A549 (cell line): ENCODE measurements at regions not wholly inside any gene's neighbourhood (a gene's known extent, or its start where the extent isn't known, plus 50 kb on each side); places are given as distances from the start of the nearest gene placed in this dataset.

Experiments used
- ATAC-seq, 2 experiments: fragments of 200-7000 bp in 1 of 2; fragments of >200 bp in 1 of 2; cut with Nextera tagmentation in 1 of 2; cut with Tn5 transposase in 1 of 2; 3 replicates each; pipeline versions ENCODE4 v1.8.0 to v1.9.1; 2018 to 2020; ENCODE audit warnings: mild to moderate bottlenecking in 1 of 2, moderate library complexity in 1 of 2
- CTCF ChIA-PET: fragments of 300-600 bp; sonication (Branson Sonifier 250); formaldehyde crosslinking; extraction: SDS; loops from one replicate; lab custom pipeline; 2021; ENCODE audit warnings: antibody characterized with exemption, inconsistent platforms; lab: Yijun Ruan, JAX
- POLR2A ChIA-PET: fragments of 350-600 bp; formaldehyde crosslinking; extraction: SDS; loops from one replicate; lab custom pipeline; 2021; ENCODE audit warnings: antibody characterized with exemption, inconsistent platforms; lab: Yijun Ruan, JAX
- DNase-seq, 2 experiments: peaks; one replicate each; pipeline versions ENCODE4 v3.0.0 to v3.0.0-alpha.2; 2011 to 2016; ENCODE audit warnings: low read depth in 1 of 2, low spot score in 1 of 2
- FAIRE-seq: peaks from 2 replicates; lab custom pipeline; 2011; peaks lifted over from hg19 to GRCh38; lab: Jason Lieb, UNC
- H3K27ac ChIP-seq, 2 experiments: fragments of >200 bp; sonication (Bioruptor Twin); formaldehyde crosslinking; 3 replicates each; pipeline ENCODE4 v1.5.1; 2016 to 2017
- H3K4me1 ChIP-seq: fragments of >200 bp; sonication (Bioruptor Twin); formaldehyde crosslinking; 3 replicates; pipeline ENCODE4 v1.6.1; 2016
- H3K4me2 ChIP-seq: fragments of >200 bp; sonication (Bioruptor Twin); formaldehyde crosslinking; 3 replicates; pipeline ENCODE4 v1.6.1; 2016
- H3K4me3 ChIP-seq: fragments of >200 bp; sonication (Bioruptor Twin); formaldehyde crosslinking; 3 replicates; pipeline ENCODE4 v1.5.1; 2016
- H3K9me3 ChIP-seq: fragments of >200 bp; sonication (Bioruptor Twin); formaldehyde crosslinking; 3 replicates; pipeline ENCODE4 v1.6.1; 2016
- BHLHE40 ChIP-seq: IDR thresholded peaks from 2 replicates; pipeline ENCODE4 v1.6.1; 2012; ENCODE audit warnings: low read depth, low read length, inconsistent platforms
- CBX2 ChIP-seq: fragments of 200-600 bp; sonication (generic); IDR thresholded peaks from 2 replicates; pipeline ENCODE4 v1.6.1; 2016; ENCODE audit warnings: low read depth, mild to moderate bottlenecking, borderline replicate concordance
- CHD2 ChIP-seq: fragments of 150-350 bp; IDR thresholded peaks from 2 replicates; pipeline ENCODE4 v1.6.1; 2014; ENCODE audit warnings: low read length; ENCODE audit not compliant: partially characterized antibody
- EHF ChIP-seq: fragments of 250-450 bp; sonication (Bioruptor Pico); IDR thresholded peaks from 2 replicates; pipeline ENCODE4 v1.5.0; 2020; ENCODE audit warnings: mild to moderate bottlenecking
- EHMT2 ChIP-seq: fragments of 200-600 bp; sonication (generic); IDR thresholded peaks from 2 replicates; pipeline ENCODE4 v1.6.1; 2016; ENCODE audit warnings: antibody characterized with exemption, low read depth, mild to moderate bottlenecking, moderate library complexity
- GATA3 ChIP-seq: IDR thresholded peaks from 2 replicates; pipeline ENCODE4 v1.6.1; 2012; ENCODE audit warnings: borderline replicate concordance
- HDAC2 ChIP-seq: fragments of 200-600 bp; sonication (generic); IDR thresholded peaks from 2 replicates; pipeline ENCODE4 v1.6.1; 2016
- HOXB13 ChIP-seq: fragments of 250-450 bp; sonication (Bioruptor Pico); IDR thresholded peaks from 2 replicates; pipeline ENCODE4 v1.5.0; 2020; ENCODE audit warnings: low read depth, mild to moderate bottlenecking, moderate library complexity
- KDM1A ChIP-seq: fragments of 200-600 bp; sonication (generic); IDR thresholded peaks from 2 replicates; pipeline ENCODE4 v1.6.1; 2016; ENCODE audit warnings: low read depth, mild to moderate bottlenecking
- NFE2L2 ChIP-seq: fragments of 150-350 bp; conservative IDR thresholded peaks from 2 replicates; pipeline ENCODE4 v1.6.1; 2014; ENCODE audit warnings: low read length
- NPAS2 ChIP-seq: fragments of 250-450 bp; sonication (Bioruptor Pico); IDR thresholded peaks from 2 replicates; pipeline ENCODE4 v1.8.0; 2022; ENCODE audit warnings: mild to moderate bottlenecking, moderate library complexity, borderline replicate concordance
- NR3C1 ChIP-seq: fragments of >200 bp; sonication (Bioruptor Twin); formaldehyde crosslinking; IDR thresholded peaks from 3 replicates; pipeline ENCODE4 v1.6.1; 2017
- POLR2A ChIP-seq: IDR thresholded peaks from 2 replicates; pipeline ENCODE4 v1.6.1; 2012; ENCODE audit warnings: mild to moderate bottlenecking, low read length
- POLR2AphosphoS2 ChIP-seq: conservative IDR thresholded peaks from 2 replicates; pipeline ENCODE4 v1.6.1; 2012; ENCODE audit warnings: low read length, improper control_type of control experiment, inconsistent platforms
- RAD21 ChIP-seq, 2 experiments: fragments of >200 bp in 1 of 2; sonication (Bioruptor Twin) in 1 of 2; formaldehyde crosslinking in 1 of 2; IDR thresholded peaks in 1 of 2; conservative IDR thresholded peaks in 1 of 2; 2 replicates in 1 of 2; 3 replicates in 1 of 2; pipeline ENCODE4 v1.6.1; 2012 to 2018; ENCODE audit warnings: inconsistent platforms in 1 of 2
- RARB ChIP-seq: fragments of 250-450 bp; sonication (Bioruptor Pico); IDR thresholded peaks from 2 replicates; pipeline ENCODE4 v1.8.0; 2021; ENCODE audit warnings: mild to moderate bottlenecking, moderate library complexity
- RFX5 ChIP-seq: fragments of 450-650 bp; IDR thresholded peaks from 2 replicates; pipeline ENCODE4 v1.7.1; 2014; ENCODE audit warnings: antibody characterized with exemption, mild to moderate bottlenecking, moderate library complexity
- SMC3 ChIP-seq: fragments of >200 bp; sonication (Bioruptor Twin); formaldehyde crosslinking; IDR thresholded peaks from 3 replicates; pipeline ENCODE4 v1.6.1; 2018; ENCODE audit warnings: inconsistent platforms
- SREBF2 ChIP-seq: fragments of 450-650 bp; IDR thresholded peaks from 2 replicates; pipeline ENCODE4 v1.6.1; 2014; ENCODE audit warnings: mild to moderate bottlenecking, moderate library complexity
- ZC3H11A ChIP-seq: fragments of 450-650 bp; IDR thresholded peaks from 2 replicates; pipeline ENCODE4 v1.6.1; 2014; ENCODE audit warnings: antibody characterized with exemption, mild to moderate bottlenecking
- ZSCAN20 ChIP-seq: fragments of 250-450 bp; sonication (Bioruptor Pico); IDR thresholded peaks from 2 replicates; pipeline ENCODE4 v1.8.0; 2022; ENCODE audit warnings: mild to moderate bottlenecking, moderate library complexity
- WGBS: methylation state at CpG from one replicate; pipeline ENCODE4 v1.1.6; 2017; ENCODE audit errors: missing lambda C conversion rate; 5-methylcytosine and 5-hydroxymethylcytosine counted together
- TF ChIP-seq, protein P1 (sequence below): fragments of 250-450 bp; sonication (Bioruptor Pico); IDR thresholded peaks from 2 replicates; pipeline ENCODE4 v1.5.0; 2020; ENCODE audit warnings: low read depth, mild to moderate bottlenecking, moderate library complexity
- TF ChIP-seq, protein P2 (sequence below): fragments of >200 bp; sonication (Bioruptor Twin); formaldehyde crosslinking; IDR thresholded peaks from 2 replicates; pipeline ENCODE4 v1.6.1; 2016
- TF ChIP-seq, protein P3 (sequence below): fragments of 200-600 bp; sonication (generic); IDR thresholded peaks from 2 replicates; pipeline ENCODE4 v1.6.1; 2016; ENCODE audit warnings: antibody characterized with exemption, mild to moderate bottlenecking, moderate library complexity
- TF ChIP-seq, protein P4 (sequence below): fragments of 450-650 bp; IDR thresholded peaks from 2 replicates; pipeline ENCODE4 v1.6.1; 2014; ENCODE audit warnings: antibody characterized with exemption
- TF ChIP-seq, protein P5 (sequence below): IDR thresholded peaks from 2 replicates; pipeline ENCODE4 v1.6.1; 2012; ENCODE audit warnings: low read depth, borderline replicate concordance

DNA sequence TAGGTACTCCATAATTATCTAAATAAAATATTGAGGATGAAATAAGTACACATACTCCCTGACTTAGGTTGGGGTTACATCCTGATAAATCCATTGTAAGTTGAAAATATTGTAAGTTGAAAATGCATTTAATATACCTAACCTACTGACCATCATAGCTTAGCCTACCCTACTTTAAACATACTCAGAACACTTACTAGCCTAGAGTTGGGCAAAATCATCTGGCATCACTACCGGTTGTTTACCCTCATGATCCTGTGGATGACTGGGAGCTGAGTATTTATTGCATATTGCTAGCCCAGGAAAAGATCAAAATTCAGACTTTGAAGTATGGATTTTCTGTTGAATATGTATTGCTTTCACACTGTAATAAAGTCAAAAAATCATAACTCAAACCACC lies 467.3 kb downstream of the C6orf118 start:
- WGBS = 10% methylated on average over 1 of the region's 1 CpG
- Histone ChIP-seq H3K9me3 (no peaks in the 10 kb centered on the region), H3K4me3 (no peak overlapping the region), H3K4me2 (no peak overlapping the region), H3K27ac (no peak overlapping the region), H3K4me1 (no peaks in the 10 kb centered on the region)
- TF ChIP-seq ZC3H11A (no peak), HOXB13 (no peak), SMC3 (no peak)
- TF ChIP-seq, protein P1, sequence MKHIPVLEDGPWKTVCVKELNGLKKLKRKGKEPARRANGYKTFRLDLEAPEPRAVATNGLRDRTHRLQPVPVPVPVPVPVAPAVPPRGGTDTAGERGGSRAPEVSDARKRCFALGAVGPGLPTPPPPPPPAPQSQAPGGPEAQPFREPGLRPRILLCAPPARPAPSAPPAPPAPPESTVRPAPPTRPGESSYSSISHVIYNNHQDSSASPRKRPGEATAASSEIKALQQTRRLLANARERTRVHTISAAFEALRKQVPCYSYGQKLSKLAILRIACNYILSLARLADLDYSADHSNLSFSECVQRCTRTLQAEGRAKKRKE (CRISPR knock-in tag) = no peak
- POLR2A ChIA-PET = no interaction called here
- ATAC-seq = no peak
- FAIRE-seq = no peak
- DNase-seq = no peak
- CTCF ChIA-PET = no interaction called here

DNA sequence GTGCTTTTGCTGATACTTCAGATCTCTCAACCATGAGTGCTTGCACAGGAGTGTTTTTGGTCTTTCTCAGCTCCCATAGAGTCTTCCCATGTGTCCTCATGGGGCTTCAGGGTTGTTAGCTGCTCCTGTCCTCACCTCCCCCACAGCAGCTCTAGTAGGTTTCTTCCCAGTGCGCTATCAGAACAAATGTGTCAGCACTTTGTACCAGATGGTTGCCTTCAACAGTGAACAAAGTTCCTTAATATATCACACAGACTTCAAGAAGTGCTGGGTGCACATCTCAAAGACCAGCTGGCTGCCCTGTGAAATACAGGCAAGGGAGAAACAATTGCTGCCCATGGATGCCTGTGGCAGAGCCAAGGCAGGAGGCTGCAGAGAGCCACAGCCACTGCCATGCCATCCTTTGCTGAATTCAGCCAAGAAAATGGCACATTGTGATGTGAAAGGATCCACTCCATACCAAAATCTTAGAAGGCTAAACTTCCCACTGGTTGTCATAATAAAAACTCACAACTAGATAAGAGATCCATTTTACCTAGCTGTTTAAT lies 471.3 kb downstream of the C6orf118 start:
- CTCF ChIA-PET = no interaction called here
- DNase-seq (no peak), FAIRE-seq (no peak), ATAC-seq (no peak)
- Histone ChIP-seq H3K4me1 (no peaks in the 10 kb centered on the region), H3K9me3 (no peaks in the 10 kb centered on the region), H3K4me2 (no peak overlapping the region), H3K27ac (no peak overlapping the region), H3K4me3 (no peak overlapping the region)
- no peak for TF ChIP-seq NR3C1
- no peak for TF ChIP-seq EHMT2
- TF ChIP-seq, protein P2, sequence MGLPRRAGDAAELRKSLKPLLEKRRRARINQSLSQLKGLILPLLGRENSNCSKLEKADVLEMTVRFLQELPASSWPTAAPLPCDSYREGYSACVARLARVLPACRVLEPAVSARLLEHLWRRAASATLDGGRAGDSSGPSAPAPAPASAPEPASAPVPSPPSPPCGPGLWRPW = no peak
- TF ChIP-seq RFX5 = no peak
- no peak for TF ChIP-seq SREBF2
- no peak for TF ChIP-seq POLR2A
- no peak for TF ChIP-seq CBX2
- no peak for TF ChIP-seq GATA3
- TF ChIP-seq HOXB13 = no peak
- no peak for TF ChIP-seq RAD21 (conservative IDR thresholded peaks at IDR 0.05 in 1 of 2, IDR thresholded peaks at IDR 0.05 in 1 of 2)
- no peak for TF ChIP-seq HDAC2
- no peak for TF ChIP-seq POLR2AphosphoS2
- TF ChIP-seq, protein P3, sequence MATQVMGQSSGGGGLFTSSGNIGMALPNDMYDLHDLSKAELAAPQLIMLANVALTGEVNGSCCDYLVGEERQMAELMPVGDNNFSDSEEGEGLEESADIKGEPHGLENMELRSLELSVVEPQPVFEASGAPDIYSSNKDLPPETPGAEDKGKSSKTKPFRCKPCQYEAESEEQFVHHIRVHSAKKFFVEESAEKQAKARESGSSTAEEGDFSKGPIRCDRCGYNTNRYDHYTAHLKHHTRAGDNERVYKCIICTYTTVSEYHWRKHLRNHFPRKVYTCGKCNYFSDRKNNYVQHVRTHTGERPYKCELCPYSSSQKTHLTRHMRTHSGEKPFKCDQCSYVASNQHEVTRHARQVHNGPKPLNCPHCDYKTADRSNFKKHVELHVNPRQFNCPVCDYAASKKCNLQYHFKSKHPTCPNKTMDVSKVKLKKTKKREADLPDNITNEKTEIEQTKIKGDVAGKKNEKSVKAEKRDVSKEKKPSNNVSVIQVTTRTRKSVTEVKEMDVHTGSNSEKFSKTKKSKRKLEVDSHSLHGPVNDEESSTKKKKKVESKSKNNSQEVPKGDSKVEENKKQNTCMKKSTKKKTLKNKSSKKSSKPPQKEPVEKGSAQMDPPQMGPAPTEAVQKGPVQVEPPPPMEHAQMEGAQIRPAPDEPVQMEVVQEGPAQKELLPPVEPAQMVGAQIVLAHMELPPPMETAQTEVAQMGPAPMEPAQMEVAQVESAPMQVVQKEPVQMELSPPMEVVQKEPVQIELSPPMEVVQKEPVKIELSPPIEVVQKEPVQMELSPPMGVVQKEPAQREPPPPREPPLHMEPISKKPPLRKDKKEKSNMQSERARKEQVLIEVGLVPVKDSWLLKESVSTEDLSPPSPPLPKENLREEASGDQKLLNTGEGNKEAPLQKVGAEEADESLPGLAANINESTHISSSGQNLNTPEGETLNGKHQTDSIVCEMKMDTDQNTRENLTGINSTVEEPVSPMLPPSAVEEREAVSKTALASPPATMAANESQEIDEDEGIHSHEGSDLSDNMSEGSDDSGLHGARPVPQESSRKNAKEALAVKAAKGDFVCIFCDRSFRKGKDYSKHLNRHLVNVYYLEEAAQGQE = no peak
- no peak for TF ChIP-seq CHD2
- no peak for TF ChIP-seq KDM1A
- WGBS = 17% methylated on average over 1 of the region's 1 CpG
- POLR2A ChIA-PET = no interaction called here

DNA sequence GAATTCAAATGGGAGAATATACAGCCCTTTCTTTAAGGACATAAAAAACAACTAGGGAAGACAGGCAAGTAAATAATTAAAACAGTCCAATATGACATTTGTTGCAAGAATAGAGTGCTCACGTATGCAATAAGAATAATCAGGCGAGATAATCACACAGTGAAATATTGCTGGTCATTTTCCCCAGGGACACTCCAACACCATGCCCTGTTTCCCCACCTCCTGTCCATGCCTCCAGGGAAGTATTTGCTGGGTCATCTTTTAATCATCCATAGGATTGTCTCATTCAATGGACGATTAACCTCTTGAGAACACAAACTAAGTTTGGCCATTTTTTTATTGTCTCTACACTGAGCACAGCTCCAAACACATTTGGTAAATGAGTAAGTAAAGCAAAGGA lies 472.9 kb downstream of the C6orf118 start:
- Histone ChIP-seq H3K9me3 (no peaks in the 10 kb centered on the region), H3K4me2 (no peak overlapping the region), H3K27ac (no peak overlapping the region), H3K4me1 (no peaks in the 10 kb centered on the region), H3K4me3 (no peak overlapping the region)
- TF ChIP-seq NPAS2 (CRISPR knock-in tag) (no peak), EHF (CRISPR knock-in tag) (no peak), NFE2L2 (no peak), ZC3H11A (no peak), BHLHE40 (no peak), RARB (no peak), ZSCAN20 (CRISPR knock-in tag) (no peak), POLR2A (no peak)
- TF ChIP-seq, protein P4, sequence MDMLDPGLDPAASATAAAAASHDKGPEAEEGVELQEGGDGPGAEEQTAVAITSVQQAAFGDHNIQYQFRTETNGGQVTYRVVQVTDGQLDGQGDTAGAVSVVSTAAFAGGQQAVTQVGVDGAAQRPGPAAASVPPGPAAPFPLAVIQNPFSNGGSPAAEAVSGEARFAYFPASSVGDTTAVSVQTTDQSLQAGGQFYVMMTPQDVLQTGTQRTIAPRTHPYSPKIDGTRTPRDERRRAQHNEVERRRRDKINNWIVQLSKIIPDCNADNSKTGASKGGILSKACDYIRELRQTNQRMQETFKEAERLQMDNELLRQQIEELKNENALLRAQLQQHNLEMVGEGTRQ = no peak
- TF ChIP-seq, protein P5, sequence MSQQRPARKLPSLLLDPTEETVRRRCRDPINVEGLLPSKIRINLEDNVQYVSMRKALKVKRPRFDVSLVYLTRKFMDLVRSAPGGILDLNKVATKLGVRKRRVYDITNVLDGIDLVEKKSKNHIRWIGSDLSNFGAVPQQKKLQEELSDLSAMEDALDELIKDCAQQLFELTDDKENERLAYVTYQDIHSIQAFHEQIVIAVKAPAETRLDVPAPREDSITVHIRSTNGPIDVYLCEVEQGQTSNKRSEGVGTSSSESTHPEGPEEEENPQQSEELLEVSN = no peak
- ChIA-PET CTCF (no interaction called here), POLR2A (no interaction called here)
- DNase-seq (no peak), FAIRE-seq (no peak), ATAC-seq (no peak)
- 13% methylated on average over 3 of the region's 3 CpGs for WGBS
